T-helper 2 cell treated with Interferon-gamma antibody and Interleukin-4, amounts not matched to agents 100 ng/mL and 5 ng/mL, for 36 hours (primary cell): ENCODE measurements at regions not wholly inside any gene's neighbourhood (a gene's known extent, or its start where the extent isn't known, plus 50 kb on each side); places are given as distances from the start of the nearest gene placed in this dataset.

Experiments
- intact Hi-C: fragments of 100-400 bp; cut with micrococcal nuclease; formaldehyde crosslinking; loops from one replicate; pipeline ENCODE4 v1.15.1; 2023

- intact Hi-C loops = no loop called here
Measured at GRCh38 chr22:48451891-48452290, 1375.8 kb downstream of the BRD1 start.

- intact Hi-C loops = no loop called here
Measured at GRCh38 chr22:48450188-48450825, 1377.4 kb downstream of the BRD1 start.

DNA sequence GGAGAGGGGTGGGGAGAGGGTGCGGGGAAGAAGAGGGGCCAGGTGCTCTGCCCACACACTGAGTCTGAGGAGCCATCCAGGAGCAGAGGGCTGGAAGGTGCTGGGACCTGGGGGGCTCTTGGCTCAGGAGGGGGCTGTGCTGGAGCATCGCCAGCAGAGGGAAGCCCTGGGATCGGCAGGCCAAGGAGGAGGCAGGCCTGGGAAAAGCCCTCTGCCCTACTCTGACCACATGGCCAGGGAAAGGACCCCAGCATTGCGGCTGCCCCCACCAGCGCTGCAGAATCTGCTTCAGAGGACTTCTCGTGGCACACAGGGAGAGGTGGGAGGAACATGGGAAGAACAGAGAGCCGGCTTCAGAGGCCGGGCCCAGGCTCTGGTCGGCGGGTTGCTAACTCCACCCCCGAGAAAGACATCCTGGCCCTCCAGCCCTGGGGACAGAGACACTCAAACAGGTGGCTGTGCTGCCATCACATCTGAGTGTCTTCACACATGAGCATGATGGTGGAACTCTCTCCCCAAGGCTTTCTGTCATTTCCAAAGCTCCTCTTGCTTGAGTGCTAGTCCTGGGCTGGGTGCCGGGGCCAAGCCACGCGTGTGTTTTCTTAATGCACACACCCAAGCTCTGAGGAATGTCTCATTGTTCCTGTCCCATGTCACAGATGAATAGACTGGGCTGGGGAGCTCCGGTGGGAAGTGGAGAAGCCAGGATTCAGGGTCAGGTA lies 1378.0 kb downstream of the BRD1 start:
- intact Hi-C loops = no loop called here

GRCh38 chr22:48448821-48449220 lies 1378.9 kb downstream of the BRD1 start:
- intact Hi-C loops = no loop called here

DNA sequence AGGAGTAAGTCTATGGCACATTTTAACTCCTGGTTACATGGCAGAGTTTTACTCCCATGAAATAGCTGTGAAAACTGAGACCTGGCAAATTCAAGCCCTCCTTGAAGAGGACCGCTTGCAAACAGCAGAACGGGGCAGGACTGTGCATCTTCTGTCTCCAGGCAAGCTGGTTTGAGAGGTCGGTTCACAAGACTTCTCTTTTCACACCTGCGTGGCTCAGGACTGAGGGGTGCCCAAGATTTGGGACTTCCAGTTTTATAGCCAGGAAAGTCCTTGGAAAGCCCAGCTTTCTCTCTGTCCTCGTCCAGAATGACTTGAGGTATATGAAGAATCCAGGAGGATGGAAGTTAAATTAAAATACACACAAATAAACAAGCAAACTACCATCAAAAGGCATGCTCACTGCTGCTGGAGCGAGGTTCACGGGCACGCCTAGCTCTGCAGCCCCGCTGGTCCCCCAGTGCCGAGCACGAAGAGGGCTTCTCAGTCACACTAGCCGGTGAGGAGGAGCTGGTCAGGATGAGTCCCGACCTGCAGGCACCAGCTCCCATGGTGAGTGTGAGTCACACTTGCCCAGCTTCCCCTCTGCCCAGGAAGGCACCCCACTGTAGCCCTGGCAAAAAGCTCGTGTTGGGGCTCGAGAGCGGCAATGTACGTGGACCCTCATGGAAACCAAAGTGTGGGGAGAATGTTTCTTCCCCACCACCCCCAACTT lies 1382.4 kb downstream of the BRD1 start:
- intact Hi-C loops = no loop called here

GRCh38 chr22:48444320-48445112 lies 1383.2 kb downstream of the BRD1 start:
- intact Hi-C loops = no loop called here

GRCh38 chr22:48443680-48444079 lies 1384.0 kb downstream of the BRD1 start:
- intact Hi-C loops = no loop called here

GRCh38 chr22:48442663-48443062 lies 1385.0 kb downstream of the BRD1 start:
- intact Hi-C loops = no loop called here

GRCh38 chr22:48441553-48441850 lies 1386.2 kb downstream of the BRD1 start:
- intact Hi-C loops = no loop called here

- intact Hi-C loops = no loop called here
Measured at GRCh38 chr22:48440673-48441552, 1386.8 kb downstream of the BRD1 start.

GRCh38 chr22:48440176-48440575 lies 1387.5 kb downstream of the BRD1 start:
- intact Hi-C loops = no loop called here

GRCh38 chr22:48439560-48440135 lies 1388.0 kb downstream of the BRD1 start:
- intact Hi-C loops = no loop called here

- intact Hi-C loops = no loop called here
Measured at GRCh38 chr22:48438800-48439559, 1388.7 kb downstream of the BRD1 start.

GRCh38 chr22:48438096-48438495 lies 1389.6 kb downstream of the BRD1 start:
- intact Hi-C loops = no loop called here

GRCh38 chr22:48436201-48436931 lies 1391.3 kb downstream of the BRD1 start:
- intact Hi-C loops = no loop called here

DNA sequence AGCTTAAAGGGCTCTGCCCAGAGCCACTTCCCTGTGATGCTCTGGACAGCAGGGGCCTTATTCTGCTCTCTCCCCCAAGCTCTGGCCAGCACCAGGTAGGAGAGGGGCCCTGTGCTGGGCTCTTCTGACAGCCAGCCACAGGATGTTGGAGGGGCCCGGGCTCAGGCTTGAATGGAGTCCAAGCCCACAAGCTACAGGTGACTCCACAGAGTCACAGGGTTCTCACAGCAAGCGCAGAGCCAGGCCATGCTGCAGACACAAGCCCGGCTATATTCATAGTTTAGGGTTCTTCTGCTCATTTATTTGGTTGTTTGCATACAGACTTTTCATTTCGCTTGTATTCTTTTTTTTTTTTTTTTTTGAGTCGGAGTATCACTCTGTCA lies 1392.8 kb downstream of the BRD1 start:
- intact Hi-C loops = no loop called here

GRCh38 chr22:48434156-48434867 lies 1393.4 kb downstream of the BRD1 start:
- intact Hi-C loops = no loop called here

DNA sequence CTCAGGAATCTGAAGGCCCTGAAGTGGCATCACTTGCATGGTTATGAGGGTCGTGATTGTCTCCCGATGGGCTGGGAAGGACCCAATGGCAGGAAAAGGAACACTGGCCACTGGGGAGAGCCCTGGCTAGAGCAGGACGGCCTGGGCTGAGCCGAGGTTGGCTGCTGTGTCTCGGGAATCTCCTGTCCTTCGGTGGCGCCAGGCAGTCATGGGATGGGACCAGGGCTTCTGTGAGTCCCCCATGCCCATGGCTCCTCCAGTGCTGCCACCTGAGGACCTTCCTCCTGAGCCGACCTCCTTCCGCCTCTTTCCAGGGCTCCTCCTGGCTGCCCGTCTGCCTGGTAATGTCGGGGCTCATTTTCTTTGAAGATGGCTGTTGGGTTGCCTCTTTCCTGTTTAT lies 1394.0 kb downstream of the BRD1 start:
- intact Hi-C loops = no loop called here
